Smooth muscle cell (in vitro differentiated cells): ENCODE measurements at regions not wholly inside any gene's neighbourhood (a gene's known extent, or its start where the extent isn't known, plus 50 kb on each side); places are given as distances from the start of the nearest gene placed in this dataset.

ENCODE experiments used
- DNase-seq: peaks from one replicate; lab custom pipeline; 2025; ENCODE audit not compliant: unreplicated experiment; lab: John Stamatoyannopoulos, UW
- H2AFZ ChIP-seq: fragments of 200-600 bp; sonication (generic); 2 replicates; pipeline ENCODE4 v1.6.0; 2016; ENCODE audit warnings: antibody characterized with exemption, low read depth, mild to moderate bottlenecking
- H3F3A ChIP-seq: fragments of 200-600 bp; sonication (generic); 2 replicates; pipeline ENCODE4 v1.6.0; 2017; ENCODE audit warnings: antibody characterized with exemption, low read depth
- H3K27ac ChIP-seq: fragments of 200-600 bp; sonication (generic); 2 replicates; pipeline ENCODE4 v1.5.1; 2016; ENCODE audit warnings: low read depth, mild to moderate bottlenecking
- H3K27me3 ChIP-seq: fragments of 200-600 bp; sonication (generic); 2 replicates; pipeline ENCODE4 v1.6.1; 2016; ENCODE audit warnings: low read depth, mild to moderate bottlenecking
- H3K36me3 ChIP-seq: fragments of 200-600 bp; sonication (generic); 2 replicates; pipeline ENCODE4 v1.5.1; 2016; ENCODE audit warnings: low read depth
- H3K4me1 ChIP-seq: fragments of 200-600 bp; sonication (generic); 2 replicates; pipeline ENCODE4 v1.5.1; 2016; ENCODE audit warnings: low read depth
- H3K4me2 ChIP-seq: fragments of 200-600 bp; sonication (generic); 2 replicates; pipeline ENCODE4 v1.6.0; 2016; ENCODE audit warnings: mild to moderate bottlenecking
- H3K4me3 ChIP-seq: fragments of 200-600 bp; sonication (generic); 2 replicates; pipeline ENCODE4 v1.5.1; 2016; ENCODE audit warnings: mild to moderate bottlenecking
- H3K79me2 ChIP-seq: fragments of 200-600 bp; sonication (generic); 2 replicates; pipeline ENCODE4 v1.6.0; 2016; ENCODE audit warnings: low read depth, mild to moderate bottlenecking
- H3K9ac ChIP-seq: fragments of 200-600 bp; sonication (generic); 2 replicates; pipeline ENCODE4 v1.6.0; 2016; ENCODE audit warnings: low read depth
- H3K9me3 ChIP-seq: fragments of 200-600 bp; sonication (generic); replicated peaks from 2 replicates; pipeline ENCODE4 v1.5.1; 2016; ENCODE audit warnings: low read depth
- H4K20me1 ChIP-seq: fragments of 200-600 bp; sonication (generic); 2 replicates; pipeline ENCODE4 v1.6.0; 2016; ENCODE audit warnings: low read depth
- CTCF ChIP-seq: fragments of 200-600 bp; sonication (generic); IDR thresholded peaks from 2 replicates; pipeline ENCODE4 v1.5.1; 2017; ENCODE audit warnings: borderline replicate concordance, mild to moderate bottlenecking, antibody characterized with exemption; ENCODE audit not compliant: insufficient read depth, poor library complexity, severe bottlenecking
- WGBS: methylation state at CpG from one replicate; pipeline ENCODE4 v1.1.7; 2016; ENCODE audit warnings: low lambda C conversion rate; 5-methylcytosine and 5-hydroxymethylcytosine counted together

- H3K9me3 ChIP-seq, result peaks cover 11% of the 10 kb centered on the region
- H3F3A ChIP-seq, result no peaks in the 10 kb centered on the region
- TF ChIP-seq CTCF, result no peak
- no peak for DNase-seq
- H3K4me1 ChIP-seq, result no peaks in the 10 kb centered on the region
- H3K36me3 ChIP-seq, result peaks cover 5% of the 10 kb centered on the region
- no peaks in the 10 kb centered on the region for H4K20me1 ChIP-seq
- no peak overlapping the region for H2AFZ ChIP-seq
- H3K79me2 ChIP-seq, result no peaks in the 10 kb centered on the region
- no peaks in the 10 kb centered on the region for H3K27me3 ChIP-seq
- 89% methylated on average over 2 of the region's 2 CpGs for WGBS
- no peak overlapping the region for H3K9ac ChIP-seq
- H3K4me2 ChIP-seq, result no peak overlapping the region
- H3K27ac ChIP-seq, result no peak overlapping the region
- H3K4me3 ChIP-seq, result no peak overlapping the region
These were observed 308.3 kb upstream of the PREP start for GRCh38 chr6:105711216-105711615.

- no peaks in the 10 kb centered on the region for H3K79me2 ChIP-seq
- no peaks in the 10 kb centered on the region for H3K4me1 ChIP-seq
- H3K4me2 ChIP-seq, result no peak overlapping the region
- no peak overlapping the region for H2AFZ ChIP-seq
- WGBS, result 95% methylated on average over 5 of the region's 5 CpGs
- H3K4me3 ChIP-seq, result no peak overlapping the region
- TF ChIP-seq CTCF, result no peak
- H4K20me1 ChIP-seq, result no peaks in the 10 kb centered on the region
- no peaks in the 10 kb centered on the region for H3K27me3 ChIP-seq
- H3K9ac ChIP-seq, result no peak overlapping the region
- no peak overlapping the region for H3K27ac ChIP-seq
- no peaks in the 10 kb centered on the region for H3F3A ChIP-seq
- H3K36me3 ChIP-seq, result no peaks in the 10 kb centered on the region
- no peaks in the 10 kb centered on the region for H3K9me3 ChIP-seq
- DNase-seq, result no peak
These were observed 302.7 kb upstream of the PREP start for GRCh38 chr6:105705608-105706007.

- Histone ChIP-seq H3K27ac (no peak overlapping the region), H3F3A (no peaks in the 10 kb centered on the region), H3K27me3 (no peaks in the 10 kb centered on the region), H2AFZ (no peak overlapping the region), H4K20me1 (no peaks in the 10 kb centered on the region), H3K4me1 (no peaks in the 10 kb centered on the region), H3K9me3 (no peaks in the 10 kb centered on the region), H3K36me3 (no peaks in the 10 kb centered on the region), H3K79me2 (no peaks in the 10 kb centered on the region), H3K4me3 (no peak overlapping the region), H3K4me2 (no peak overlapping the region), H3K9ac (no peak overlapping the region)
- TF ChIP-seq CTCF, result no peak
- WGBS, result 93% methylated on average over 3 of the region's 3 CpGs
- no peak for DNase-seq
These were observed 292.6 kb upstream of the PREP start for GRCh38 chr6:105695461-105695860.

- Histone ChIP-seq H3K79me2 (no peaks in the 10 kb centered on the region), H3K27ac (no peak overlapping the region), H3K9me3 (no peaks in the 10 kb centered on the region), H3K27me3 (no peaks in the 10 kb centered on the region), H2AFZ (no peak overlapping the region), H3K36me3 (no peaks in the 10 kb centered on the region), H3F3A (no peaks in the 10 kb centered on the region), H3K4me3 (no peak overlapping the region), H3K4me1 (no peaks in the 10 kb centered on the region), H3K9ac (no peak overlapping the region), H4K20me1 (no peaks in the 10 kb centered on the region), H3K4me2 (no peak overlapping the region)
- no peak for TF ChIP-seq CTCF
- 64% methylated on average over 4 of the region's 4 CpGs for WGBS
- no peak for DNase-seq
These were observed 289.8 kb upstream of the PREP start for GRCh38 chr6:105692613-105693215.
